ENCODE measurements at regions not wholly inside any gene's neighbourhood (a gene's known extent, or its start where the extent isn't known, plus 50 kb on each side); places are given as distances from the start of the nearest gene placed in this dataset.

DNA sequence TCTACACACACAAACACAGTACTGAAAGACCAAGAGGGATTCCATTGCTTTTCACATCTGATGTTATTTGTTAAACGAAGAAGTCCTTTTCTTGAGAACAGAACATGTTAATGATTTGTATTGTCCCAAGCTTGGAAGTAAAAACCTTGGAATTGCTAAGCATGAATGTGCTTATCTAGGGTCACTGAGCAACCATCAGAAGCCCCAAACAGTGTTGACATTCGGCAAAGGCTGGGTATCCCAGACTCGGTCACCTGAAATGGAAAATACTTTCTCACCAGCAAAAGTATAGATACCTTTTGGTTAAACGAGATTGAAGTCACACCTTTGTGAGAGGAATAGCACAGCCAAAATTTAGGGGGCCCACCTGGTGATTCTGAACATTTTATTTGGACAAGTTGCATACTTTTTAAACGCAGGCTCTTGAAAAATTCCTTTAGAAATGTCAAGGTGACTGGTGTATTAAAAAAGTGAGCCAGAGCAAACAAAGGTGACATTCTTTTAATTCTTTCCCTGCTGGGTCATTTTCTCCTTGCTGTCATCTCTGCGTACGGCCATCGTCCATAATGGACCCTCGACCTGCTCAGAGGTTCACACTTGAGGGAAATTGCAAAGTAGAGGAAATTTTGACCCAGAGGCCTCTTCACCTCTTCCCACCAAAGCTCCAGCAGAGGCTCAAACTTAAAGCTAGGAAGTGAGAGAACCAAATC, 95.8 kb upstream of the FOXA2 start:
- intact Hi-C loops (cut with DNase I, micrococcal nuclease) = loop anchor here (5.0 to 10.0 kb wide), 2 partner anchors 343 to 345 kb away; no protein-coding TSS in a partner anchor
- H3K36me3 ChIP-seq (ENCODE audit: insufficient read depth, low read length) = no peaks in the 10 kb centered on the region

DNA sequence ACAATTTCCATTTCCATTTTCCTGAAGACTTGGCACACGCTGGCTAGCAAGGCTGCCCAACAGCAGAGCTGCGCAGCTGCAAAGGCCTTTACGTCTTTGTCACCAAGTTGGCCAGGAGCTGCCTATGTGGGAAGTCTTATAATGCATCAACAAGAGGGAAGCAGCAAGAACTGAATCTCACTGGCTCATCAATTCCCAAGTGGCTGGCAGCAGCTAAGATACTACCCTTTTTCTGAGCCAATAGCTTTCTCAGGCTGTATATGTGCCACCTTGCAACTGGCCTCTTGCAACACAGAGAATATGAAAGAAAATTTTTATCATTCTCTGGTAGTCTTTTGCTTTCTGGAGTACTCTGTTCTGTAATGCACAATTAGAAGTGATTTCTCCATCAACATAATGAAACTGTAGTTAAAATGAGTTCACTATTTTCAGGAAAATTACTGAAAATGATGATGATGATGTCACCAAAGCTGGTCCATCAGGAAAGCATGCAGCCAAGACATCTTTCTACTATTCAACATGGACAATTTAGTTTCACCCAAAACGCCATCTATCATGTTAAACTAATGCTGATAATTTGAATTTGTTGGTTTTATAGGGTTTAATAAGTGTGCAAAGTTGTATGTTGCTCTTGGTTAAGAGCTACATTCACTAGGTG, 97.3 kb upstream of the FOXA2 start:
- Mint-ChIP-seq H3K4me1 (ENCODE audit: low read depth) (no peaks in the 10 kb centered on the region), H3K4me3 (no peak overlapping the region), H3K27me3 (peaks cover 4% of the 10 kb centered on the region), H3K27ac (no peak overlapping the region), H3K9me3 (peaks cover 2% of the 10 kb centered on the region), H3K36me3 (ENCODE audit: low read depth) (no peaks in the 10 kb centered on the region)
- H3K36me3 ChIP-seq (ENCODE audit: insufficient read depth, low read length) = no peaks in the 10 kb centered on the region
- TF ChIP-seq, protein P1, sequence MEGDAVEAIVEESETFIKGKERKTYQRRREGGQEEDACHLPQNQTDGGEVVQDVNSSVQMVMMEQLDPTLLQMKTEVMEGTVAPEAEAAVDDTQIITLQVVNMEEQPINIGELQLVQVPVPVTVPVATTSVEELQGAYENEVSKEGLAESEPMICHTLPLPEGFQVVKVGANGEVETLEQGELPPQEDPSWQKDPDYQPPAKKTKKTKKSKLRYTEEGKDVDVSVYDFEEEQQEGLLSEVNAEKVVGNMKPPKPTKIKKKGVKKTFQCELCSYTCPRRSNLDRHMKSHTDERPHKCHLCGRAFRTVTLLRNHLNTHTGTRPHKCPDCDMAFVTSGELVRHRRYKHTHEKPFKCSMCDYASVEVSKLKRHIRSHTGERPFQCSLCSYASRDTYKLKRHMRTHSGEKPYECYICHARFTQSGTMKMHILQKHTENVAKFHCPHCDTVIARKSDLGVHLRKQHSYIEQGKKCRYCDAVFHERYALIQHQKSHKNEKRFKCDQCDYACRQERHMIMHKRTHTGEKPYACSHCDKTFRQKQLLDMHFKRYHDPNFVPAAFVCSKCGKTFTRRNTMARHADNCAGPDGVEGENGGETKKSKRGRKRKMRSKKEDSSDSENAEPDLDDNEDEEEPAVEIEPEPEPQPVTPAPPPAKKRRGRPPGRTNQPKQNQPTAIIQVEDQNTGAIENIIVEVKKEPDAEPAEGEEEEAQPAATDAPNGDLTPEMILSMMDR (IDR thresholded peaks at IDR 0.05) = no peak
- no peak overlapping the region for H3K27ac ChIP-seq (ENCODE audit: low read depth in 1 of 2, low read length in 2 of 2)
- H3K4me1 ChIP-seq (ENCODE audit: insufficient read depth, low read length) = peaks cover 3% of the 10 kb centered on the region
- intact Hi-C loops (cut with DNase I, micrococcal nuclease) = loop anchor here (5.0 to 10.0 kb wide), 2 partner anchors 344 to 347 kb away; no protein-coding TSS in a partner anchor
- CTCF ChIA-PET = no interaction called here
- no peak for DNase-seq
- POLR2A ChIA-PET = no interaction called here
- ATAC-seq (ENCODE audit: poor library complexity) = no peak
- peaks cover 0 to 21% of the 10 kb centered on the region in 2 experiments for H3K9me3 ChIP-seq (ENCODE audit: control insufficient read depth in 1 of 2, insufficient read depth in 1 of 2, low read length in 2 of 2)
- H3K27me3 ChIP-seq (ENCODE audit: control insufficient read depth in 1 of 2, insufficient read depth in 2 of 2, low read length in 2 of 2) = no peaks in the 10 kb centered on the region
- H3K4me3 ChIP-seq (ENCODE audit: low read length) = no peak overlapping the region

More for the DNA sequence above, 95.8 kb upstream of the FOXA2 start:
- ATAC-seq (ENCODE audit: poor library complexity) (no peak), DNase-seq (no peak)
- no peaks in the 10 kb centered on the region for H3K27me3 ChIP-seq (ENCODE audit: control insufficient read depth in 1 of 2, insufficient read depth in 2 of 2, low read length in 2 of 2)
- peaks cover 0 to 28% of the 10 kb centered on the region in 2 experiments for H3K9me3 ChIP-seq (ENCODE audit: control insufficient read depth in 1 of 2, insufficient read depth in 1 of 2, low read length in 2 of 2)
- peaks cover 6% of the 10 kb centered on the region for H3K27me3 Mint-ChIP-seq
- peaks cover 2% of the 10 kb centered on the region for H3K9me3 Mint-ChIP-seq
- ChIA-PET POLR2A (no interaction called here), CTCF (no interaction called here)
- TF ChIP-seq, protein P1 (IDR thresholded peaks at IDR 0.05) = no peak
- no peaks in the 10 kb centered on the region for H3K36me3 Mint-ChIP-seq (ENCODE audit: low read depth)
- H3K27ac Mint-ChIP-seq = no peak overlapping the region
- no peak overlapping the region for H3K4me3 Mint-ChIP-seq
- no peak overlapping the region for H3K4me3 ChIP-seq (ENCODE audit: low read length)
- peaks cover 3% of the 10 kb centered on the region for H3K4me1 ChIP-seq (ENCODE audit: insufficient read depth, low read length)
- H3K27ac ChIP-seq (ENCODE audit: low read depth in 1 of 2, low read length in 2 of 2) = no peak overlapping the region
- no peaks in the 10 kb centered on the region for H3K4me1 Mint-ChIP-seq (ENCODE audit: low read depth)

DNA sequence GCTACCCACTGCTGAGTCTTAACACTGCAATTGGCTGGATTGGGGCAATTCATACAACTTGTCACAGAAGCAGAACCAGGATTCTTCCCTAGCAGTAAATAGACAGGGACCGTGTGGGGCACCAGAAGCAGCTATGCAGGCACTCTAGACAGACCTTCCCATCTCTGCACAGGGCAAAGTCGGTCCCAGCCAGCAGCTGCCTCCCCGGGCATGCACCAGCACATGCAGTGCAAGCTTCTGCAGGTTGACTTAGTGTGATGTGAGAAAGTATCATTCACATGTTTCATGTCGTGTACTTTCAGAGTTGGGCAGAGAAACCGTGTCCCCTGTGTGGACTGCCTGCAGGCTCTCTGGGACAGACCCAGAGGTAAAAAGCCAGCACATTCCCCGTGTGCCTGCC, 98.0 kb upstream of the FOXA2 start:
- Mint-ChIP-seq H3K4me1 (ENCODE audit: low read depth) (no peaks in the 10 kb centered on the region), H3K9me3 (no peaks in the 10 kb centered on the region), H3K36me3 (ENCODE audit: low read depth) (no peaks in the 10 kb centered on the region), H3K4me3 (no peak overlapping the region), H3K27ac (no peak overlapping the region), H3K27me3 (no peaks in the 10 kb centered on the region)
- DNase-seq (no peak), ATAC-seq (ENCODE audit: poor library complexity) (no peak)
- ChIA-PET CTCF (no interaction called here), POLR2A (no interaction called here)
- Histone ChIP-seq H3K36me3 (ENCODE audit: insufficient read depth, low read length) (no peaks in the 10 kb centered on the region), H3K27me3 (ENCODE audit: control insufficient read depth in 1 of 2, insufficient read depth in 2 of 2, low read length in 2 of 2) (no peaks in the 10 kb centered on the region), H3K4me3 (ENCODE audit: low read length) (no peak overlapping the region), H3K9me3 (ENCODE audit: control insufficient read depth in 1 of 2, insufficient read depth in 1 of 2, low read length in 2 of 2) (peaks cover 0 to 21% of the 10 kb centered on the region in 2 experiments), H3K27ac (ENCODE audit: low read depth in 1 of 2, low read length in 2 of 2) (no peak overlapping the region), H3K4me1 (ENCODE audit: insufficient read depth, low read length) (peaks cover 3% of the 10 kb centered on the region)
- TF ChIP-seq, protein P1 (IDR thresholded peaks at IDR 0.05) = no peak
- intact Hi-C loops (cut with DNase I, micrococcal nuclease) = loop anchor here (5.0 to 10.0 kb wide), 2 partner anchors 345 to 348 kb away; no protein-coding TSS in a partner anchor

All from CD4-positive, alpha-beta T cell (primary cell).